ENCODE measurements at regions not wholly inside any gene's neighbourhood (a gene's known extent, or its start where the extent isn't known, plus 50 kb on each side); places are given as distances from the start of the nearest gene placed in this dataset.
"Not testable (repeated sequence)": the region's sequence is repeated elsewhere in the genome, so short reads cannot be mapped to it uniquely, and the experiment has no call there.

DNA sequence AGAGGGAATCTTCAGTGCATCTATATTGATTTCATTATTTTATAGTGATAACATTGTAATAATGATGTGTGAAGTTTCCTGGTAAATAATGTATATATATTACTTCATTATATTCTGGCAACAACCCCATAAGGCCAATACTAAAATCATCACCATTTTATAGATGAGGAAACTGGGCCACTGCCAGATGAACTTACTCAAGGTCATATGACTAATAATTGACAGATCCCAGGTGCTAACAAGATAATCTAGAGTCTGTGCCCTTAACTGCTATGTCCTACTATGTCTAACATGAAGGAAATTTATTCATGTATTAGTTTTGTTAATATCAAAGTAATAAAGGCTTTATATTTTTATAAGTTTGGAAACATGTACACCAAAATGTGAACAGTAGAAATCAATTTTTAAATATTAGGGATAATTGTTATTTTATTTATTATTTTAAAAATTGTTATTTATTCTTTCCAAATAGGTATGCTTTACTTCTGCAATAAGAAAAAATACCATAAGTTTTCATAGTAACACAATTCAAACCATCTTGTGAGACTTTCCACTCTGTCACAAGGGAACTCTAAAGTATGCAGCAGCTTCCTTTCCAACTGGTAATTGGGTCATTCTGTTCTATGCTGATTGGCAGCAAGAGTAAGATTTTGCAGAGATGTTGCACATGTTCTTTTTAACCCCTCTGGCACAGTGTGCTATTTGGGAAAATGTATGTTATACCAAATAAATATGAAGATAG lies 90.8 kb upstream of the CMC1 start:
- no peak for DNase-seq

DNA sequence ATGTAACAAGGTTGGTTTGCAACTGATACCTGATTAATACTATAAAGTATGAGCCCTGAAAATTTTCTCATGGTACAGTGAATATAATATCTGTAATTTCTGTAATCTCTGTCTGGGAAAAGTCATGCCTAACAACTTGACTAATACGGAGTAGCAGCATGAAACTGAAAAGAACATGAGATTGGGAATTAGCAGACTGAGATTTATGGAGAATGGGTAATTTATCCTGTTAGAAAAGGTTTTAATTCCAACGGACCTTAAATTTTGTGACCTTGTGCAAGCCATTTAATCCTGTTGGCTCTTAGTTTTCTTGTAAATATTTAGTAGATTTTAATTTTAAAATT lies 90.2 kb upstream of the CMC1 start:
- DNase-seq: no peak

DNA sequence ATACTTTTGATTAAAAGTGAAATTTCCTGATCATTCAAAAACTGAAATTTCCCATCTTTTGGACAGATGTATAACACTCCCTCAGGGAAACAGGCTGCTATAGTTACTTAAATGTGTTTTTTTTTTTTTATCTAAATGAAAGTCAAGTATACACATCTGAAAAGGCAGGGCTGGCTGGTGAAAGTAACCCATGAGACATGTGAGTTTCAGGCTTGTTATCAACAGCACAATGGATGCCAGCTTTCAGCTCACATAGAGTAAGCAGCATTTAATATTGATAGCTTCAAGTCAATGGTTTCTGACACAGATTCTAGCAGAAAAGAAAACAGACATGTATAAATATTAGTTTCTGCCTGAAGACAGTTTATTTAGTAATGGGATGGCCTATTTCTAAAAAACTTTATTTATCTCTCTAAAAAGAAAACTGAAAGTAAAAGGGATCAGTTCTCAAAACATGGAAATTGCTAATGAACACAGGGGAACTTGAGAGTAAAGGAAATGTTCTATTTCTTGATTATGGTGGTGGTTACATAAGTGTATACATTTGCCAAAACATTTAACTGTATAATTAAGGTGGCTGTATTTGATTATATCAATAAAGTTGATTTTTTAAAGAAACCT lies 89.7 kb upstream of the CMC1 start:
- no peak for DNase-seq

DNA sequence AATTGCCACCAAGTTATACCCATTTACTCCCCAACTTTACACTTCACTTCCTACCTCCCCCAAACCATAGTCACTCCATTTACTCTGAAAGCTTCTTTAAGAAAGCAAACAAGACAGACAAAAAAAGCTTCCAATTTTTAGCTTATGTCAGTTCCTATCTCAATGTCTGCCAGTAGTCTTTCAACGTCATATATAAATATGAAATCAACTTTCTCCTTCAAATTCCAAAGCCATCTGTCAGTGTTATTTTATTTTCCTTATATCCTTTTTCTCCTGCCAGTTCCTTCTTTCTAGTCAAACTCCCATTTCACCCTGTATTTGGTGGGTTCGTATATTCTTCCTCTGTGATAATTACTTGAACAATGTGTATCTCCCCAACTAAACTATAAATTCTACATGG lies 85.8 kb upstream of the CMC1 start:
- no peak for DNase-seq

DNA sequence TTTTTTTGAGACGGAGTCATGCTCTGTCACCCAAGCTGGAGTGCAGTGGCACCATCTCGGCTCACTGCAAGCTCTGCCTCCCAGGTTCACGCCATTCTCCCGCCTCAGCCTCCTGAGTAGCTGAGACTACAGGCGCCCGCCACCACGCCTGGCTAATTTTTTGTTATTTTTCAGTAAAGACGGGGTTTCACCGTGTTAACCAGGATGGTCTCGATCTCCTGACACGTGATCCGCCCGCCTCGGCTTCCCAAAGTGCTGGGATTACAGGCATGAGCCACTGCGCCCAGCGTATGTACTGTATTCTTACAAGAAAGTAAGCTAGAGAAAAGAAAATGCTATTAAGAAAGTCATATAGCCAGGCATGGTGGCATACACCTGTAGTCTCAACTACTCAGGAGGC lies 84.8 kb upstream of the CMC1 start:
- not testable (repeated sequence) for DNase-seq

DNA sequence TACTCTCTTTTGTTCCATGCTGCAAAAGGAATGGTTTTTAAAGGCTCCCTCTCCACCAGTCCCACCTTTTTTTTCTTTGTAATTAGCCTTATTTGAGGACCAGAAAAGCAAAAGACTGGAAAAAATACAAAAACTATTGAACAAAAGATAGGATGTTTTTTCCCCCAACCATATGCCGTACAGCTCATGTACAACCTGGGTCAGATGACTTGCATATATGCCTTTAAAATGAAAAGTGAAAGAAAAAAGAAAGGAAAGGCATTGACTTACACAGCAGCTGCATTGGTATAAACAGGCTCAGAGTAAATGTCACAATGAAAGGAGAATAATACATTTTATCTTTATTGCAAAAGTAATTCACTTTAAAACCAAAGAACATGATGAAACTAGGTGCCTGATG lies 69.5 kb upstream of the CMC1 start:
- DNase-seq: no peak

DNA sequence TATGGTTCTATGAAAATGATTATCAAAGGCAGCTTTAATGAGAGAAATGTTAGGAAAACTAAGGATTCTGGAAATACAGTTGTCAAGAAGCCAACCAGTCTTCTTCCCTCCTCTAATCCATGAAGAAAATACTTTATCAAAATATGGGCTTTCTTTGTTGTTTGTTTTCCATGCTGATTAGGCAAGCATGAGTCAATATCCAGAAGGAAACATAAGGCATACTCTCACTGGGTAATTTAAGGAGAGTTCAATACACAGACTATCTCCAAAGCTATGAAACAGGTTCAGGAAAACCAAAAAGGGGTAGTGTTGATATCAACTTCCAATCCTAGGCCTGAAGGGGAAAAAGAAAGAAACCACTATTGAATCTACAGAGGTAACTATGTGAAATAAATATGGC lies 68.7 kb upstream of the CMC1 start:
- DNase-seq: no peak

DNA sequence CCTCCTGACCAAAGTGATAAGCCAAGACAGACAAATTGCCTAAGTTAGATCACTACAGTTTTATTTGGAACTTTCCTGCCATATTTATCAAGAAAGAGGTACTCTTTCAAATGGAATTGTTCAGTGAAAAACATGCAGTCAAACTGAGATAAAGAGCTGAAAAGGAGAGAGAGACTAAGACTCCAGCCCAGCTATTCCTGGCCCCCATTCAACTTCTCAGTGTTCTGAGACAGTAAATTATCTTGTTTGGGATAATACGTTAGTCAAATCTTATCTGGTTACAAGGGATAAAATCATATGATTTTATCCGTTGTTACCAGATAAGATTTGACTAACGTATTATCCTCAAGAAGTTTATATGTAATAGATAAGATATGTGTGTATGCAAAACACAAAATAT lies 67.6 kb upstream of the CMC1 start:
- DNase-seq: no peak

DNA sequence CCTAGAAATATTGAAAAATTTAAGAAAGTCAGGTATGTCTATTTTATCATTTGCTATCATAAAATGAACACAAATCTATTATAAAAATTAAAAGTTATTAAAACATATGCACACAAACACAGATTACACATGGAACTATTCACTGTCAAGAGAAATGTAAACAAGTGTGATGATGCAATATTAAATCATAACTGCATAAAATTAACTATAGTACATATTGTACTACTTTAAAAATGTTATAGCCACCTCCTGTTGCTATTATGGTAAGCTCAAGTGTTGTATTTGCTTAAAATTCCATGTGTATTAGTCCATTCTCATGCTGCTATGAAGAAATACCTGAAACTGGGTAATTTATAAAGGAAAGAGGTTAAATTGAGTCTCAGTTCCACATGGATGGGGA lies 54.7 kb upstream of the CMC1 start:
- no peak for DNase-seq

DNA sequence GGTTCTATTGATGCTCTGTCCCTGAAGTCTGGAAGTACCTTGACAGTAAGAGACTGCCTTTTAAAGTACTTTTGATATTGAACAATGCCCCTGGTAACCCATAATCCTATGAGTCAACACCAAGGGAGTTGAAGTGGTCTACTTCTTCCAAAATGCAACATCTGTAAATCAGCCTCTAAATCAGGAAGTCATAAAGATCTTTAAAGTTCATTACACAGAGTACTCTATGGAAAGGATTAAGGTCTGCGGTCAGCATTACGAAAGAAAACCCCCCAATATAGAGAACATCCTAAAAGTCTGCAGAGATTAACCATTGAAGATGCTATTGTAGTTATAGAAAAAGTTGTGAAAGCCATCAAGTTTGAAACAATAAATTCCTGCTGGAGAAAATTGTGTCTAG lies 52.7 kb upstream of the CMC1 start:
- no peak for DNase-seq

DNA sequence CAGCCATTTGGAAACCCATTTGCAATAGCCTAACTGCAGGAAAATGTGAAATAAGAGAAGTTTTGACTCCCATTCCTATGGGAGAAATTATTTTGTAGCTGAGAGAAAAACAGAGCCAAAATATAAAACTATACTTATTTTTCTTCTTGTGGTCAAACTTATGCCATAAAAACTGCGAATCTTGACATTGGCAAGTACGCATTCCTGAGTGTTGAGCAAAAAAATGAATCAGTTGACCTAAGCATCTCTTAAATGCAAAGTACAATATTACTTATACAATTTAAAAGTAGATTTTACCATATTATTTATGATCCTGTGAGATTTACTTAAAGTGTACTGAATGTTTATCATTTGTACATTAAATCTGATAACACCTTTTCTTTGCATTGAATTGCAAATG lies 50.1 kb upstream of the CMC1 start:
- no peak for DNase-seq
